ENCODE measurements at regions not wholly inside any gene's neighbourhood (a gene's known extent, or its start where the extent isn't known, plus 50 kb on each side); places are given as distances from the start of the nearest gene placed in this dataset.

- TF ChIP-seq EP300 (IDR thresholded peaks at IDR 0.05) (no peak), CTCF (IDR thresholded peaks at IDR 0.05) (no peak), POLR2AphosphoS5 (IDR thresholded peaks at IDR 0.05) (no peak), POLR2A (IDR thresholded peaks at IDR 0.05) (no peak)
- Histone ChIP-seq H3K27ac (no peak overlapping the region), H3K9me3 (no peaks in the 10 kb centered on the region), H3K36me3 (no peaks in the 10 kb centered on the region), H3K4me1 (no peaks in the 10 kb centered on the region), H3K4me3 (no peak overlapping the region), H3K27me3 (peaks cover 6% of the 10 kb centered on the region)
- DNase-seq (ENCODE audit: low spot score in 2 of 2) = no peak
- 94% methylated on average over 9 of the region's 9 CpGs for WGBS
Observed at GRCh38 chr2:239890206-239890746, 134.9 kb downstream of the NDUFA10 start.

GRCh38 chr2:239889641-239890121 lies 135.5 kb downstream of the NDUFA10 start:
- no peaks in the 10 kb centered on the region for H3K36me3 ChIP-seq
- H3K4me3 ChIP-seq = no peak overlapping the region
- peak in 1 of 2 donors; percentile 60 for DNase-seq (ENCODE audit: low spot score in 2 of 2)
- H3K4me1 ChIP-seq = no peaks in the 10 kb centered on the region
- no peak overlapping the region for H3K27ac ChIP-seq
- WGBS = 82% methylated on average over 9 of the region's 9 CpGs
- no peaks in the 10 kb centered on the region for H3K9me3 ChIP-seq
- TF ChIP-seq EP300 (IDR thresholded peaks at IDR 0.05) (no peak), POLR2AphosphoS5 (IDR thresholded peaks at IDR 0.05) (no peak), CTCF (IDR thresholded peaks at IDR 0.05) (no peak), POLR2A (IDR thresholded peaks at IDR 0.05) (no peak)
- H3K27me3 ChIP-seq = peaks cover 6% of the 10 kb centered on the region

GRCh38 chr2:239887604-239888003 lies 137.5 kb downstream of the NDUFA10 start:
- 85% methylated on average over 2 of the region's 2 CpGs for WGBS
- no peaks in the 10 kb centered on the region for H3K36me3 ChIP-seq
- no peaks in the 10 kb centered on the region for H3K27me3 ChIP-seq
- no peak for DNase-seq (ENCODE audit: low spot score in 2 of 2)
- no peak overlapping the region for H3K27ac ChIP-seq
- H3K4me1 ChIP-seq = no peaks in the 10 kb centered on the region
- H3K9me3 ChIP-seq = peaks cover 5% of the 10 kb centered on the region
- H3K4me3 ChIP-seq = no peak overlapping the region
- TF ChIP-seq POLR2A (IDR thresholded peaks at IDR 0.05) (no peak), CTCF (IDR thresholded peaks at IDR 0.05) (no peak), EP300 (IDR thresholded peaks at IDR 0.05) (no peak), POLR2AphosphoS5 (IDR thresholded peaks at IDR 0.05) (no peak)

- peaks cover 5% of the 10 kb centered on the region for H3K4me1 ChIP-seq
- no peak overlapping the region for H3K27ac ChIP-seq
- H3K4me3 ChIP-seq = no peak overlapping the region
- no peaks in the 10 kb centered on the region for H3K36me3 ChIP-seq
- DNase-seq (ENCODE audit: low spot score in 2 of 2) = no peak
- H3K27me3 ChIP-seq = no peaks in the 10 kb centered on the region
- peaks cover 5% of the 10 kb centered on the region for H3K9me3 ChIP-seq
- TF ChIP-seq POLR2A (IDR thresholded peaks at IDR 0.05) (no peak), POLR2AphosphoS5 (IDR thresholded peaks at IDR 0.05) (no peak), EP300 (IDR thresholded peaks at IDR 0.05) (no peak), CTCF (IDR thresholded peaks at IDR 0.05) (no peak)
Observed at GRCh38 chr2:239886781-239887180, 138.4 kb downstream of the NDUFA10 start.

- WGBS = 94% methylated on average over 2 of the region's 2 CpGs
Observed at GRCh38 chr2:239884875-239885274, 140.3 kb downstream of the NDUFA10 start.

More at GRCh38 chr2:239884875-239885274, 140.3 kb downstream of the NDUFA10 start:
- TF ChIP-seq POLR2AphosphoS5 (IDR thresholded peaks at IDR 0.05) (no peak), POLR2A (IDR thresholded peaks at IDR 0.05) (no peak), CTCF (IDR thresholded peaks at IDR 0.05) (no peak), EP300 (IDR thresholded peaks at IDR 0.05) (no peak)
- no peaks in the 10 kb centered on the region for H3K36me3 ChIP-seq
- no peak for DNase-seq (ENCODE audit: low spot score in 2 of 2)
- H3K4me1 ChIP-seq = peaks cover 8% of the 10 kb centered on the region
- peaks cover 5% of the 10 kb centered on the region for H3K9me3 ChIP-seq
- H3K4me3 ChIP-seq = no peak overlapping the region
- H3K27me3 ChIP-seq = no peaks in the 10 kb centered on the region
- H3K27ac ChIP-seq = no peak overlapping the region

Measured in suprapubic skin (tissue), 4 donors.